H9 (cell line): ENCODE measurements at regions not wholly inside any gene's neighbourhood (a gene's known extent, or its start where the extent isn't known, plus 50 kb on each side); places are given as distances from the start of the nearest gene placed in this dataset.

Experiments used
- DNase-seq: peaks from one replicate; pipeline ENCODE4 v3.0.0-alpha.2; 2017
- H2AFZ ChIP-seq: one replicate; pipeline ENCODE4 v1.6.1; 2013; ENCODE audit warnings: mild to moderate bottlenecking, low read length, control low read depth, moderate library complexity
- H2AK5ac ChIP-seq: 2 replicates; pipeline ENCODE4 v1.6.1; 2013; ENCODE audit warnings: low read length, control low read depth, mixed read lengths; ENCODE audit not compliant: insufficient read length
- H2BK120ac ChIP-seq: one replicate; pipeline ENCODE4 v1.6.1; 2013; ENCODE audit warnings: low read depth, mild to moderate bottlenecking, low read length, control low read depth, inconsistent platforms; ENCODE audit not compliant: poor library complexity, severe bottlenecking
- H2BK12ac ChIP-seq: 2 replicates; pipeline ENCODE4 v1.6.1; 2013; ENCODE audit warnings: low read length, control low read depth, mixed read lengths, low read depth; ENCODE audit not compliant: insufficient read length
- H2BK15ac ChIP-seq: 2 replicates; pipeline ENCODE4 v1.6.1; 2013; ENCODE audit warnings: low read depth, low read length, control low read depth
- H2BK20ac ChIP-seq: one replicate; pipeline ENCODE4 v1.6.1; 2013; ENCODE audit warnings: low read depth, mild to moderate bottlenecking, low read length, control low read depth, inconsistent platforms; ENCODE audit not compliant: poor library complexity, severe bottlenecking
- H2BK5ac ChIP-seq: 2 replicates; pipeline ENCODE4 v1.6.1; 2013; ENCODE audit warnings: low read length, control low read depth, mixed read lengths; ENCODE audit not compliant: insufficient read length
- H3K14ac ChIP-seq: 2 replicates; pipeline ENCODE4 v1.6.1; 2013; ENCODE audit warnings: low read length, control low read depth; ENCODE audit not compliant: insufficient read depth
- H3K18ac ChIP-seq: 2 replicates; pipeline ENCODE4 v1.6.1; 2013; ENCODE audit warnings: low read depth, mild to moderate bottlenecking, mixed read lengths, low read length, control low read depth; ENCODE audit not compliant: insufficient read length
- H3K23ac ChIP-seq: 2 replicates; pipeline ENCODE4 v1.6.1; 2013; ENCODE audit warnings: low read length, control low read depth, mixed read lengths, low read depth; ENCODE audit not compliant: insufficient read length
- H3K23me2 ChIP-seq: 2 replicates; pipeline ENCODE4 v1.6.1; 2013; ENCODE audit warnings: low read depth, mild to moderate bottlenecking, mixed read lengths, low read length, control low read depth; ENCODE audit not compliant: insufficient read length, poor library complexity, severe bottlenecking
- H3K27ac ChIP-seq: 2 replicates; pipeline ENCODE4 v1.5.1; 2013; ENCODE audit warnings: low read length, control low read depth, mixed read lengths, low read depth; ENCODE audit not compliant: insufficient read length
- H3K27me3 ChIP-seq: 2 replicates; pipeline ENCODE4 v1.6.1; 2013; ENCODE audit warnings: low read length, control low read depth, inconsistent platforms; ENCODE audit not compliant: insufficient read depth
- H3K4ac ChIP-seq: 2 replicates; pipeline ENCODE4 v1.6.1; 2013; ENCODE audit warnings: low read depth, mild to moderate bottlenecking, control low read depth, inconsistent platforms, low read length, moderate library complexity
- H3K4me1 ChIP-seq: 2 replicates; pipeline ENCODE4 v1.6.1; 2013; ENCODE audit warnings: low read length, control low read depth, inconsistent platforms; ENCODE audit not compliant: insufficient read depth
- H3K4me2 ChIP-seq: 2 replicates; pipeline ENCODE4 v1.6.1; 2013; ENCODE audit warnings: low read length, control low read depth, mixed read lengths; ENCODE audit not compliant: insufficient read length, insufficient read depth
- H3K56ac ChIP-seq: 2 replicates; pipeline ENCODE4 v1.6.1; 2013; ENCODE audit warnings: low read depth, mild to moderate bottlenecking, mixed read lengths, low read length, control low read depth; ENCODE audit not compliant: insufficient read length
- H3K79me1 ChIP-seq: 2 replicates; pipeline ENCODE4 v1.6.1; 2013; ENCODE audit warnings: low read depth, mild to moderate bottlenecking, moderate library complexity, low read length, control low read depth, inconsistent platforms; ENCODE audit not compliant: insufficient read depth, poor library complexity, severe bottlenecking
- H3K79me2 ChIP-seq: 2 replicates; pipeline ENCODE4 v1.6.1; 2013; ENCODE audit warnings: low read length, control low read depth, inconsistent platforms; ENCODE audit not compliant: insufficient read depth
- H3K9ac ChIP-seq: 2 replicates; pipeline ENCODE4 v1.6.1; 2013; ENCODE audit warnings: low read length, control low read depth, mixed read lengths; ENCODE audit not compliant: insufficient read length; ENCODE audit errors: extremely low read depth
- H3K9me3 ChIP-seq: one replicate; pipeline ENCODE4 v1.6.1; 2013; ENCODE audit warnings: low read depth, low read length, inconsistent platforms; ENCODE audit not compliant: control insufficient read depth
- H3T11ph ChIP-seq: one replicate; pipeline ENCODE4 v1.6.1; 2013; ENCODE audit warnings: mild to moderate bottlenecking, low read length, control low read depth, inconsistent platforms
- H4K20me1 ChIP-seq: one replicate; pipeline ENCODE4 v1.6.1; 2013; ENCODE audit not compliant: control insufficient read depth, insufficient read length, insufficient read depth
- H4K5ac ChIP-seq: 2 replicates; pipeline ENCODE4 v1.6.1; 2013; ENCODE audit warnings: low read depth, mild to moderate bottlenecking, mixed read lengths, low read length, control low read depth; ENCODE audit not compliant: insufficient read length
- H4K8ac ChIP-seq: replicated peaks from 2 replicates; pipeline ENCODE4 v1.6.1; 2013; ENCODE audit warnings: low read length, control low read depth, mixed read lengths, low read depth; ENCODE audit not compliant: insufficient read length
- H4K91ac ChIP-seq: 2 replicates; pipeline ENCODE4 v1.6.1; 2013; ENCODE audit warnings: low read depth, mild to moderate bottlenecking, moderate library complexity, mixed read lengths, low read length, control low read depth; ENCODE audit not compliant: insufficient read length
- H3K27ac Mint-ChIP-seq, 3 experiments: 2 replicates in 2 of 3; 3 replicates in 1 of 3; pipeline ENCODE4 v1.8.0; 2020 to 2021; ENCODE audit warnings: mixed read lengths in 3 of 3, mild to moderate bottlenecking in 1 of 3, moderate library complexity in 1 of 3
- H3K27me3 Mint-ChIP-seq: 2 replicates; pipeline ENCODE4 v1.8.0; 2021; ENCODE audit warnings: low read depth, mild to moderate bottlenecking, moderate library complexity, mixed read lengths
- H3K36me3 Mint-ChIP-seq, 3 experiments: 2 replicates in 2 of 3; 3 replicates in 1 of 3; pipeline ENCODE4 v1.8.0; 2020 to 2021; ENCODE audit warnings: low read depth in 3 of 3, mixed read lengths in 3 of 3; ENCODE audit not compliant: insufficient read depth in 1 of 3
- H3K4me1 Mint-ChIP-seq, 2 experiments: 2 replicates each; pipeline ENCODE4 v1.8.0; 2020; ENCODE audit warnings: mixed read lengths in 2 of 2
- H3K4me3 Mint-ChIP-seq, 2 experiments: 2 replicates in 1 of 2; 3 replicates in 1 of 2; pipeline ENCODE4 v1.8.0; 2020 to 2021; ENCODE audit warnings: mild to moderate bottlenecking in 2 of 2, mixed read lengths in 2 of 2, moderate library complexity in 1 of 2
- H3K9me3 Mint-ChIP-seq, 2 experiments: 2 replicates in 1 of 2; 3 replicates in 1 of 2; pipeline ENCODE4 v1.8.0; 2020; ENCODE audit warnings: mild to moderate bottlenecking in 2 of 2, mixed read lengths in 2 of 2, moderate library complexity in 1 of 2
- WGBS: extraction: QIAGEN DNeasy Blood & Tissue Kit; methylation state at CpG from one replicate; pipeline ENCODE4 v1.1.7; 2013; ENCODE audit warnings: missing lambda C conversion rate, low lambda C conversion rate, mixed read lengths; ENCODE audit not compliant: insufficient read length; ENCODE audit errors: extremely low coverage; 5-methylcytosine and 5-hydroxymethylcytosine counted together
- TF ChIP-seq, protein P1 (sequence below): fragments of 200-600 bp; sonication (generic); conservative IDR thresholded peaks from 3 replicates; pipeline ENCODE4 v1.8.0; 2021; ENCODE audit warnings: antibody characterized with exemption, mild to moderate bottlenecking

DNA sequence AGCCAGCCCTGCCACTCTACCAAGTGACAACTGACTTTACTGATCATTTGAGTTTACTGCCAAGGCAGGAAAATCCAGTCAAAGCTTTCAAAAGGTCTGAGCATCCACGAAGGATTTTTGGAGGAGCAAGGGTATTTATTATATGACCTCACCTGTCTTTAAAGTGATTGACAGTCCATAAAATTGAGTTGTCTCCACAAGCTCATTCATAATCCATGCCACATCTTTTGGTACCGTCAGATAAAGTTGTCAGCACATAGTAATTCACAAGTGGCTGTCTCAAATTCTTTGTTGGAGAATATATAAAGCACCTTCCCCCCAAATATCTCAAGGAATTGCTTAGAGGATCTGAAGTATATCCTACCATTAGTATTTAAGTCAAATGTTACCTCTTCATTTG is 240.5 kb downstream of the METTL4 start:
- peaks cover 2% of the 10 kb centered on the region; the same call in 1 of the 2 replicates for H3K27me3 Mint-ChIP-seq
- no peaks in the 10 kb centered on the region for H3K36me3 Mint-ChIP-seq
- Histone ChIP-seq H3T11ph (no peak overlapping the region), H3K79me2 (no peaks in the 10 kb centered on the region), H4K91ac (no peak overlapping the region), H3K79me1 (no peaks in the 10 kb centered on the region), H3K23me2 (no peaks in the 10 kb centered on the region), H2BK20ac (no peak overlapping the region), H3K4me2 (no peak overlapping the region), H3K27ac (no peak overlapping the region), H2BK5ac (no peak overlapping the region), H3K27me3 (no peaks in the 10 kb centered on the region), H2AK5ac (no peak overlapping the region), H3K9me3 (no peaks in the 10 kb centered on the region), H2BK120ac (no peak overlapping the region), H3K56ac (no peak overlapping the region), H4K5ac (no peak overlapping the region), H2BK12ac (no peak overlapping the region), H4K20me1 (no peaks in the 10 kb centered on the region), H4K8ac (no peak overlapping the region), H3K14ac (no peak overlapping the region), H3K4ac (no peak overlapping the region), H3K23ac (no peak overlapping the region), H3K4me1 (no peaks in the 10 kb centered on the region), H3K18ac (no peak overlapping the region), H2BK15ac (no peak overlapping the region), H3K9ac (no peak overlapping the region), H2AFZ (no peak overlapping the region)
- no peak overlapping the region for H3K27ac Mint-ChIP-seq
- H3K4me1 Mint-ChIP-seq = peaks cover 0 to 6% of the 10 kb centered on the region in 2 experiments; a peak in 2 of 4 replicates
- H3K4me3 Mint-ChIP-seq = no peak overlapping the region
- no peak for DNase-seq
- no CpG with 5 or more reads among the region's 2 CpGs for WGBS
- TF ChIP-seq, protein P1, sequence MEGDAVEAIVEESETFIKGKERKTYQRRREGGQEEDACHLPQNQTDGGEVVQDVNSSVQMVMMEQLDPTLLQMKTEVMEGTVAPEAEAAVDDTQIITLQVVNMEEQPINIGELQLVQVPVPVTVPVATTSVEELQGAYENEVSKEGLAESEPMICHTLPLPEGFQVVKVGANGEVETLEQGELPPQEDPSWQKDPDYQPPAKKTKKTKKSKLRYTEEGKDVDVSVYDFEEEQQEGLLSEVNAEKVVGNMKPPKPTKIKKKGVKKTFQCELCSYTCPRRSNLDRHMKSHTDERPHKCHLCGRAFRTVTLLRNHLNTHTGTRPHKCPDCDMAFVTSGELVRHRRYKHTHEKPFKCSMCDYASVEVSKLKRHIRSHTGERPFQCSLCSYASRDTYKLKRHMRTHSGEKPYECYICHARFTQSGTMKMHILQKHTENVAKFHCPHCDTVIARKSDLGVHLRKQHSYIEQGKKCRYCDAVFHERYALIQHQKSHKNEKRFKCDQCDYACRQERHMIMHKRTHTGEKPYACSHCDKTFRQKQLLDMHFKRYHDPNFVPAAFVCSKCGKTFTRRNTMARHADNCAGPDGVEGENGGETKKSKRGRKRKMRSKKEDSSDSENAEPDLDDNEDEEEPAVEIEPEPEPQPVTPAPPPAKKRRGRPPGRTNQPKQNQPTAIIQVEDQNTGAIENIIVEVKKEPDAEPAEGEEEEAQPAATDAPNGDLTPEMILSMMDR = no peak
- no peaks in the 10 kb centered on the region for H3K9me3 Mint-ChIP-seq
